DMS114 treated with DMSO at 0.1 percent for 48 hours (cell line): ENCODE measurements at regions not wholly inside any gene's neighbourhood (a gene's known extent, or its start where the extent isn't known, plus 50 kb on each side); places are given as distances from the start of the nearest gene placed in this dataset.

Experiments used
- DNase-seq: peaks from one replicate; lab custom pipeline; 2025; ENCODE audit not compliant: unreplicated experiment; lab: John Stamatoyannopoulos, UW

DNA sequence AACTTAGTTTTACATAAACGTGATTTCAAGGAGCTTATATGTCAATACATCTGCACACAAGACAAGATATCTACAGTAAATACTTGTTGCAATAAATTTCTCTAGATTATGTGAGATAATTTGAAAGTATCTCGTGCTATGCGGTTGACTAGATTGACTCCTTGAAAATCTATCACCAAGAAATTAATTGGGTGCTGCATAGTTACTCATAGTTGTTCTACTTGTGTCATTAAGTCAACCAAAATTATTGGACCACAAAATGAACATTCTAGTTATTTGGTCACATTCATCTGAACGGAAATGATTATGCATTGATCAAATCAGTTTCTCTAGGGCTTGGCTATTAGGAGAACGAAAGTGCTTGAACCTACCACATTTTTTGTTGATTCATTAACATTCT, 2291.5 kb downstream of the PCDH9 start:
- no peak for DNase-seq

DNA sequence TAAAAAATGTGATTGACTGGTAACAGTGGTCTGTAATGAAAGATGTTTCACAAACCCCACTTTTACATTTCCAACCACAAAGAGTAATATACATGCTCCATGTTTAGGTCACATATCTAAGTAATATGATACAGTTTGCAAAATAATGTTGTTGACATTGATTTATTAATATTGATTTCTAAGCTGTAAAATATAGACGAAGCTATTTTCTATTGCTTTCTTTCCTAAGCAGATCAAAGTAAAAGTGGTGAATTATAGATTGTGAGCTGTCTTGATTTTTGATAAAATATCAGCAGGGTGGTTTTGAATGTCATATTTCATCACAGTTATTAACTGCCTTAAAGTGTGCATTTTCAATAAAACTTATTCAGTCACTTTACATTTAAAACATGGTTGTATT, 2292.8 kb downstream of the PCDH9 start:
- DNase-seq = no peak

DNA sequence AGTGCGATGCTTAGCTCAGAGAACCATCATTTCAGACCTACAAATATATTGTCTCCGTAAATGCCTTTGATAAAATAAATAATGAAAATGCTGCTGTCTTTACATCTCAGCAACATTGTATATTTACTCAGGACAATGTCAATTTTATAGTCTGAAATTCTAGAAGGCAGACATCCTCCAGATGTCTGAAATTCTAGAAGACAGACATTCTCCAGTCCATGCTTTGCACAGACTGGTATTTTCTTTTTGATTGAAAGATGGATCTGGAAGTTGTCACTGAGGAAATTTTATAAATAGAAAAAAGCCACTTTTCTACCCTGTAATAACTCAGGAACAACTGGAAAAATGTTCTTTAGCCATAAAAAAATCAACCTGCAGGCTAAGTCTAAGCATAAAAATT, 2293.3 kb downstream of the PCDH9 start:
- no peak for DNase-seq

DNA sequence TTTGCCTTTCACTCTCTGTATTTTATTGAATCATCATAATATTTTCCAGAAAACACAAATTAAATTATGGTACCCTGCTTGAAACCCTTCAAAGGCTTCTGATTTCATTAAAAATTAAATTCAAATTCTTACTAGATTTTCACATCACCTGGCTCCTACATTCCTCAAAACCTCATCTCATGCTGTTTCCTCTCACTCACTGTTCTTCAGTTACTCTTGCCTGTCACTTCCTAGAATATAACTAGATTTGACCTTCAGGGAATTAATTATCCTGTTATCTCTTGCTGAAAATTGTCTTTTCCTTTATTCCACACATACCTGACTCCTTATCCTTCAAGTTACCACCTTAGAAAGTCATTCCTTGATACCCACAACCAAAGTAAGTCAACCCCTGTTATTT, 2294.7 kb downstream of the PCDH9 start:
- no peak for DNase-seq

DNA sequence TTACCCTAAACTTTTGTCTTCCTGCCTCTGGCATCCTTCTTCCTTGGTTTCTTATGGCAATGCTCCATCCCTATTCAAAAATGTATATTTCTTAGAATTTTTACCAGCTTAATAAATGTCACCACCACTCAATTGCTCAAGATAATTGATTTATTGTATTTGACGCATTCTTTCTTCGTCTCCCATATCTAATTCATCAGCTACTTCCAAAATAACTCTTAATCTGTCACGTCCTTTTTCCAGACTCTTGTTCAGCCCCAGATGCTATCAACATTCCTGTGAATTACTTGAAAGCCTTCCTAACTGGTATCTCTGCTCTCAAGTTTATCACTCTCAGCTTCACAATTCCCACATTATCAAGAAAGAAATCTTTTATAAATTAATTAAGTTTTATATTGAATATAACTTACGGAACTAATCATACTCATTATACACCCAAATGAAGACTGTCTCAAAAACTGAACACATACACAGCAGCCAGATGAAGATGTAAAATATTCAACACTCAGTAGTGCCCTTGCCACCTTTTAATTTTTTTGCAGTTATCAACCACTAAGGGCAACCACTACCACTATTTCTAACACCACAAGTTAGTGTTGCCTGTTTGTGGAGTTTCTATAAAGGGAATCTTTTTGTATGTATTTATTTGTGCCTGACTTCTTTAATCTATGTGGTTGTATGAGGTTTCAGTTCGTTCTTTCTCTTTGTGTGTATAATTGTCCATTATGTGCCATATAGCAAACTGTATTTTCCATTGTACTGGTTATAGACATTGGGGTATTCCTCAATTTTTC, 2295.4 kb downstream of the PCDH9 start:
- no peak for DNase-seq

DNA sequence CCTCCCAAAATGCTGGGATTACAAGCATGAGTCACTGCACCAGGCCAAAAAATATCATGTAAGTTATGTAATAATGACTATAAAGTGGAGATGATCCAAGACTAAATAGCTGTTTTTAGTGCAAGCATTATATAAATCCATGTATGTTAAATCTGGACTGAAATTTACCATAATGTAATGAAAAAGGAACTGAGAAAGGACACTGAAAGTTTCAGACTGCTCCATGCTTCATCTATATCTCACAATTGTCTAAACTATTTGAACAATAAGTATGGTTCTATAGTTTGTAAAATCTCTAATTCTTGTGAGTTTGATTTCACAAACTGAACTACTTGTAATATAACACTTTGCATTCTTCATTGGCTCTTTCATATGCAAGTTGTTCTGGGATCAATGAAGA, 2299.5 kb downstream of the PCDH9 start:
- no peak for DNase-seq

DNA sequence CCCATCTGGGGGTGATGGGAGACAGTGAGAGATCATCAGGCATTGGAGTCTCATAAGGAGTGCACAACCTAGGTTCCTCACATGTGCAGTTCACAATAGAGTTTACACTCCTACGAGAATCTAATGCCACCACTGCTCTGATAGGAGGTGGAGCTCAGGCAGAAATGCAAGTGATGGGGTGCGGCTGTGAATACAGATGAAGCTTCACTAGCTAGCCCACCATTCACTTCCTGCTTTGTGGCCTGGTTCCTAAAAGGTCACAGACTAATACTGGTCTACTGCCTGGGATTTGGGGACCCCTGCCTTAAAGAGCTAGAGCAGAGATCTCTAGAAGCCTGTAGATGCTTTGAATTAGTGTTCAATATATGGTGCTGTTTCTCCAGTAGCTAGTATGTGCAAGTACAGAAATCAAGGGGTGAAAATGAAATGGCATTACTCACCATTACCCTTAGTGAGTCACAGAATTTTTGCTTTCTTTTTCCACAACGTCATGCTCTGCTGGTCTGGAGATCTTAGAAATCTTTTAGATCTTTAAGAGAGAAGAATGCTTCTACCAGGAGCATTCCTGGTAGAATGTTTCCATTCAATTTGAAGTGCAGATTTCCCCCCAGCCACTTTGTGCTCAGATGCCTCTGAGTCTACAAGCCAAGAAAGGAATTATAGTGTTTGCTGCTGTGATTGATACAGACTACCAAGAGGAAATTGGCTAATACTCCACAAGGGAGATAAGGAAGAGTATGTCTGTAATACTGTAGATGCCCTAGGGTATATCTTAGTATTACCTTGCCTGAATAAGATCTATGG, 2301.2 kb downstream of the PCDH9 start:
- DNase-seq = no peak

DNA sequence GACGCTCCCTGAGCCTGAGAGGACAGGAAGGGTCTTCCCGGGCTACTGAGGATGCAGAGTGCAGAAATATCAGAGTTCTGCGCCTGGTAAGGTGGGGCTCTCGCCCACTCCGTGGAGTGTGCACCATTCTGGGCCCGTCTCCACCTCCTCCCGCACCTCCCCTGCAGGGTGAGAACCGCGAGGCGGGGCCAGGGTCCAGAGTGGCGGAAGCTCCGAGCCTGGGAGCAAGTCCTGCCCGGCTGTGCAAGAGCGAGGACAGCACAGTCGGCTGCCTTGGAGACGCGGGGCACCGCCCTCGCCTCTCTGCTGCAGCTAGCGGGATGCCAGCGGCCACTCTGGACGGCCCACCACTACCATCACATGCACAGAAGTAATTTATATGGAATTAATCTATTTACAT, 2304.4 kb downstream of the PCDH9 start:
- DNase-seq = no peak

DNA sequence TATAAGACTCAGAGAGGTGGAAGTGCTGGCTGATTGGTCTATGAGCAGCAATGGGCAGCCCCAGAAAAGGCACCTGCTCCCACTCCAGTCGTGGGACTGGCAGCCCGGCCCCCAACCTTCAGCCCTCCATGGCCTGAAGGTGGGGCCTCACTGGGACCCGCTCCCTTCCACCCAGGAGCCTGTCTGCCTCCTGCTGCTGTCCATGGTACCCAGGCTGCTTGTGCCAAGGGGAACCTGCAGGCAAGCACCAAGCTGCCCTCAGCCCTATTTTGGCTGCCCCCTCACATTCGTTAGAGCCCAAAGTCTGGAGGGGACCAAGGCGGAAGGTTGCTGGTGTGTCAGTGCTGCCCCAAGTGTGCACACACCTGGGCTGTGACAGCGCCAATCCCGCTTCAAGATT, 2304.9 kb downstream of the PCDH9 start:
- DNase-seq = no peak

DNA sequence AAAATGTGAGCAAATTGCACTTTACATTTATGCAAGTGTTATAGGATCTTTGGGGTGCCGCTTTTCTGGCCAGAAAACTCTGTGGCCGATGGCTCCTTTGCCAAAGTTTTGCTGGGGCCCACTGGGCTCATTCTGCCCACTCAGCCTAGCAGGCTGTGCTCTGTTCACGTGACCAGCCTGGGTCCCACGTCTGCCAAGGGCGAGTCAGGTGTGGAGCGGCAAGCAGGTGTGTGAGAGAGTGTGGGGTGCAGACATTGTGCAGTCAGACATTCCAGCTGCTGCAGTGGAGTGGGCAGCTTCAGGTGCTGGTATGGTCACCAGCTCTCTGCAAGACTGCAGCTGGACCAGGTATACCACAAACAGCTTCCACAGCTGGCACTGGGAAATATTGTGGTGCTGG, 2305.7 kb downstream of the PCDH9 start:
- no peak for DNase-seq

DNA sequence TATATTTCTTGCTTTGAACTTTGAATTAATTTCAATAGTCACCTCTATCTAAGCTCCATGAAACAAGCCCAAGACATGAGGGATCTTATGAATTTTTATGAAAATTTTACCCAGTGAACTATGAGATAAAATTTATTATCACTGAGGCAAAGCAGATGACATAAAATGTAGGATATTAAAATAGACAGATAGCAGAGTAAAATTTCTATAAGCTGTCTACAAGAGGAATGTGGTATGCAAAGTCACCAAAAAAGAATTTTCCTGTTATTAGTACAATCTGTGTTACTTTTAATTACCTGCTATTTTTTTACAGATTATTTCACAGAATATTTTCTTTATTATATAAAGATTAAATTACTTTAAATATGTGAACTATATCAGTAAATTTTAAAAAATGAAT, 2312.6 kb downstream of the PCDH9 start:
- no peak for DNase-seq

DNA sequence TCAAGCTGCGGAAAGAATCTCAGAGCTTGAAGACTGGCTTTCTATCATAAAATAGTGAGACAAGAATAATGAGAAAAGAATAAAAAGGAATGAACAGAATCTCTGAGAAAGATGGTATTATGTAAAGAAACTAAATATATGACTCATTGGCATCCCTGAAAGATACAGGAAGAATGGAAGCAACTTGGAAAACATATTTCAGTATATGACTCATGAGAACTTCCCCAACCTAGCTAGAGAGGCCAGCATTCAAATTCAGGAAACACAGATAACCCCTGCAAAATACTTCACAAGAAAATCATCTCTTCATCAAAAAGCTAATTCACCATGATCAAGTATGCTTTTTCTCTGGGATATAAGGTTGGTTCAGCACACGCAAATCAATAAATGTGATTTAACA, 2318.0 kb downstream of the PCDH9 start:
- DNase-seq = no peak

DNA sequence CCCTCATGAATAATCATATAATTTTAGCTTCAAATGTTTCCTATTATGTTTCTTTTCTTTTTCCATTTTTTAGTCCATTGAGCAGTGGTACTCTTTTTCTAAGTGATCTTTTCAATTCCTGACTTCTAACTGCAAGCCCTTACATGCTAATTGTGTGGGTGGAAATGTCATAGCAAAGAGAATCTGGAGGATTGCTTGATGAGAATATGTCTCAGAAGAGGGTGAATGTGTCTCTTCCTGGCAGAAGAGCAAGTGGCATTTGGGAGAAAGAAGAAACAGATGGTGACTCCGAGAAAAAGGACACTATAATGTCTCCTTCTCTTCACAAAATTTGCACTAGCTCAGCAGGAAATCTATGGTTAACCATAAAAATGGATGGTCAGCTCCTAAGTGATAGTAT, 2320.0 kb downstream of the PCDH9 start:
- DNase-seq = no peak

DNA sequence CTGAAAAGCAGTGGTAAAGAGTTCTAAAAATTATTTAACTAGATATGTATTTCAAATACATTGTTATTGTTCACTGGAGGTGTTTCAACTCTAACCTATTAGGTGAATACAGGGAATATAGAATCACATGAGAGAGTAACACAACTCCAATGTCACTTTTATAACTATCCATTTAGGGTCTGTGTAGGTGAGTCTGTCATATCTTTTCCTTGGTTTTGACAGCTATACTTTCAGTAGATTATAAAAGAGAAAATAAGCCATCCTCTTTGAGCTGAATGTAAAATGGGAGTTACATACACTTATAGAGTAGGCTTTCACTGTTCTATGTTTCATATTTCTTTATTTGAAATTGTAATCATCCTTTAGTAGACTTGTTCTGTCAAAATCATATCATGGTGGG, 2321.0 kb downstream of the PCDH9 start:
- no peak for DNase-seq

DNA sequence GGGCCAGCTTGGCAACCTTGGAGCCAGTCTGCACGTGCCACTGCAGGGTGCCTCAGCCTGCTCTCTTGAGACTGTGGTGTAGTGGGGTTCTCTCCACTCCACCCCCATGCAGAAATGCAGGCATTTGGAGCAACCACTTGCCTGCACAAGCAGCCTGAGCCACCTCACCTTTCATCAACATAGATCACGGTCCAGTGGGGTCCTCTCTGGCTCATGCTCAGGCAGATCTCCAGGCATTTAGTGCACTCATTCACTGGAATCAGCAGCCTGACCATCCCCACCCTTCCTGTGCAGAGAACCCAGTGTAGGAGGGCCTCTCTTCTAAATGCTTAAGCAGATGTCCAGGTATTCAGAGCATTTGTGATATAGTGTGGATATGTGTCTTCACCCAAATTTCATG, 2330.1 kb downstream of the PCDH9 start:
- DNase-seq = no peak

DNA sequence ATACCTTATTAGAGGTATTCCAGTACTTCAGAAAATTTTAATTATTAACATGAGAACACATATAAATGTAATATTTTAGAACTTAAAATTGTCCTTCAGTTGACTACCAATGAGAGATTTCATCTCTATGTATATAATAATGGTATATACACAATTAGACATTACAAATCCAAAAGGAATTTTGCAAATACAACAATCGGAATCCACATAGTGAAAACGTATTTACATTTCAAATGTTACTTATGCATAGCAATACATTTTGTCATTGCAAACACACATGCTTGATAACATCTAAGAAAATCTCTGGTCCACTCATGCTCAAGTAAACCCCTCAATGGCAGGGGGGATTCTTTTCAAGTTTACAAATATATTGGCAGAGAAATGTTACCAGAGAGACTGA, 2345.2 kb downstream of the PCDH9 start:
- no peak for DNase-seq

DNA sequence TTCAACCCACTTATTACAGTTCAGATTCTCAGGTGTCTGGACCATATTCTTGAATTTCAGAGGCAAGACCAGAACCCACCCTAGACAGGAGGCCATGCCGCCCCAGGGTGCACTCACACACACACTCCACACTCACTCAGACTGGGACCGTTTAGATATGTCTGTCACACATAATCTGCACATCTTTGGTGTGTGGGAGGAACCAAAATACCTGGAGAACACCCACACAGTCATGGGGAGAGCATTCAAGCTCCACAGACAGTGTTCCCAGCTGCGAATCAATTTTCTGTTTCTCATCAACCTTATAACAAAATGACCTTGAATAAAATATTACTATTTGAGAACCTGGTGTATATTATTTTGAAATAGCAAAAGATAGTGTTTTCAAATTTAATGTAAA, 2353.0 kb downstream of the PCDH9 start:
- no peak for DNase-seq

DNA sequence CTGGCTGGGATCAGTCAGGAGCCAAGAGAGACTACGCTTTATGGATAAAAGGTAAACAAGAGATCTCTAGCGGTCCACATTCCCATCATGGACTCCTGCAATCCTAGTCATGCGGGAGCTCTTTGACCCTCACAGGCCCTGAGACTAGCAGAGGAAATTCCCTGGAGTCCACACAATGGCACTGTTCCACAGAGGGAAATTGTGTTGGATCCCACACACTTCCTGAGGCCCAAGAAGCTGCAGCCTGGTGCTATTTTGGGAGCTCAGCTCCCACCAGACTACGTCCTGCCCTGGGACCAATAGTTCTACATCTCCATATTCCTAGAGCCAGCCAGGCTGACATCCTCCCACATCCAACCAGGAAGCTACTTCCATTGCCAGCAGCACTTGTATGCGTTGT, 2358.4 kb downstream of the PCDH9 start:
- DNase-seq = no peak

DNA sequence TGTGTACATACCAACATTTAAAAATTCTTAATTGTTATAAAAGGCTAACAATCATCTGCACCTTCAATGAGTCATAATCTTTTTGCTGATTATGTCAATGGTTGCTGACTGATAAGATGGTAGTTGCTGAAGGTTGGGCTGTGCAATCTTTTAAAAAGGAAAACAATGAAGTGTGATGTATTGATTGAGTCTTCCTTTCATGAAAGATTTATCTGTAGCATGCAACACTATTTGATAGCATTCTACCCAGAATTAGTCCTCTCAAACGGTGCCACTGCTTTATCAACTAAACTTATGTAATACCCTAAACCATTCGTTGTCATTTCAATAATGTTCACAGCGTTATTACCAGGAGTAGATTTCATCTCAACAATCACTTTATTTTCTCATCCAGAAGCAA, 2360.6 kb downstream of the PCDH9 start:
- no peak for DNase-seq

DNA sequence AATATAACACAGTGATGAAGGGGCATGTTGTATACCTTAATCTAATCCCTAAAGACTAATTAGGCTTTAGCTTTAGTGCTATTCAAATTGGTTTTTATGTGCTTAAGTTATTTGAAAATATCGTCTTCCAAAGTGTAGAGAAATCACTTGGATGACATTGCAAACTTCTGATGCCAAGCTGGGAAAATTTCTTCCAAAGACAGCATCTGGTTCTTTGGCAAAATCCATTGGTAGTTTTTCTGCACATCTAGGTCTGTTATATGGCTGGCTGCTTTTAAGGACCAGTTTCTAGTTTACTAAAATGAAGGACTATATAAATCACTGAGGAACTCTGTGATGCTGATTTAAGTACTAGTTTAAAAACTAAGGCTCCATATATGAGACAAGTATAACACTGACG, 2362.3 kb downstream of the PCDH9 start:
- no peak for DNase-seq

DNA sequence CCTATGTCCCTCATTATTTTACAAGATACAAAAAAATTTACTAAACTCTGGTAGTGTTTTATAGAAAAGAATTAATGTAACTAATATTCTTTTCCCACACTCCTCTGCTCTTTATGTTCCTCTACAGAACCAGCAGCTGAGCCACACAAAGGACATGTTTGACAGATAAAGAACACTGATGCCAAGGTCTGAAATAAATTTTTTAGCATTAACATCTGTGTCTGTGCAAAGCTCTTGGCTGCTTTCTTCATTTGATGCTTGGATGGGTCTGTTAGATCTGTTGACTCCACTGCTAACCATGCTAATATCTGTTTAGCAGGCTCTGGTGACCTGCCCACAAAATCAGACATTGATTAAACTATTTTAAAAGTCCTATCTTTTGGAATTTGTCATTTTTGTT, 2363.8 kb downstream of the PCDH9 start:
- DNase-seq = no peak

DNA sequence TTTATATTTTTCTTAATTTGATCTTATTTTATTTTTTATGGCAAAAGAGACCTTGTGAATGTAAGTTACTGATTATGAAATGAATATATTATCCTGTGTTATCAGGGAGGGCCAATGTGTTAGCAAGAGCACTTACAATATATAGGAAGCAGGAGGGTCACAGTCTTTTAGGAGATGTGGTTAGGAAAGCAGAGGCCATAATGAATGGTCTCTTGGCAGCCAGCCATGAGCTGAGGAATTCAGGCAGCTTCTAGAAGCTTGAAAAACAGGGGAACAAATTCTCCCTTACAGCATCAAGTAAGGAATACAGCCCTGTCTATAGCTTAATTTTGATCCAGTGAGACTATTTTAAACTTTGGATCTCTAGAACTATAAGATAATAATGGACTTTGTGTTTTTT, 2374.6 kb downstream of the PCDH9 start:
- DNase-seq = no peak

DNA sequence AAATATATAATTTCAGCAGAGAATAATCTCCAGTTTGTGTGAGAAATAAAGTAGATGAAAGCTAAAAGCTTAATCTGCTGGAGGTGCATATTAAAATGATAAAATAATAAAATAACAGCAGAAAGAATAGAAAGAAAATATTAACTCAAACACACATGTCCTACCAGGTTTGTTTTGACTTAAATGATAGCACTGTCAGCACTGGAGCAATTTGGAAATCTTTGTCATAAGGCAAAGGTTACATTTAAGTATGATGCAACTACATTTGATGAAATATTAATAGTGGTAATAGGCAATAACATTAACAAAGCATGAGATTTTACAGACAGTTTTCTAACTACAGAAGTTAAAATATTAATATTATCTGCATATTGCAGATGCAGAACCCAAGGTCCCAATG, 2380.1 kb downstream of the PCDH9 start:
- no peak for DNase-seq
